Naive thymus-derived CD8-positive, alpha-beta T cell (primary cell): ENCODE measurements at regions not wholly inside any gene's neighbourhood (a gene's known extent, or its start where the extent isn't known, plus 50 kb on each side); places are given as distances from the start of the nearest gene placed in this dataset.
"Not testable (repeated sequence)": the region's sequence is repeated elsewhere in the genome, so short reads cannot be mapped to it uniquely, and the experiment has no call there.

Experiments used
- ATAC-seq, 2 donors: fragments of 150-1000 bp; cut with Tn5 transposase in 1 of 2; sonication (Bioruptor Pico), chemical (Tn5 transposase) in 1 of 2; 1 replicate in 1 of 2; 2 replicates in 1 of 2; pipeline ENCODE4 v1.10.0; 2021; ENCODE audit warnings: mild to moderate bottlenecking in 2 of 2, moderate library complexity in 2 of 2
- POLR2A ChIA-PET: fragments of 350-600 bp; sonication (Branson Sonifier 250); formaldehyde crosslinking; loops from one replicate; lab custom pipeline; 2021; ENCODE audit warnings: antibody characterized with exemption; lab: Charles Lee
- DNase-seq, 10 donors: peaks; one replicate each; pipeline versions ENCODE4 v3.0.0 to v3.0.0-alpha.2; 2020 to 2022
- H3K27ac Mint-ChIP-seq, 10 donors: one replicate each; pipeline ENCODE4 v1.8.0; 2020 to 2022; ENCODE audit warnings: mild to moderate bottlenecking in 10 of 10, mixed read lengths in 10 of 10, moderate library complexity in 4 of 10, inconsistent platforms in 1 of 10
- H3K27me3 Mint-ChIP-seq, 5 donors: one replicate each; pipeline ENCODE4 v1.8.0; 2021 to 2022; ENCODE audit warnings: mixed read lengths in 5 of 5
- H3K36me3 Mint-ChIP-seq, 3 donors: one replicate each; pipeline ENCODE4 v1.8.0; 2020 to 2022; ENCODE audit warnings: mixed read lengths in 3 of 3, mild to moderate bottlenecking in 2 of 3, inconsistent platforms in 1 of 3
- H3K4me1 Mint-ChIP-seq, 4 donors: one replicate each; pipeline ENCODE4 v1.8.0; 2021 to 2022; ENCODE audit warnings: mixed read lengths in 4 of 4
- H3K4me3 Mint-ChIP-seq, 10 donors: one replicate each; pipeline ENCODE4 v1.8.0; 2020 to 2022; ENCODE audit warnings: mild to moderate bottlenecking in 10 of 10, mixed read lengths in 10 of 10, moderate library complexity in 6 of 10, inconsistent platforms in 1 of 10
- H3K9me3 Mint-ChIP-seq, 9 donors: one replicate each; pipeline ENCODE4 v1.8.0; 2020 to 2022; ENCODE audit warnings: mixed read lengths in 9 of 9, mild to moderate bottlenecking in 3 of 9, inconsistent platforms in 1 of 9, moderate library complexity in 1 of 9

DNA sequence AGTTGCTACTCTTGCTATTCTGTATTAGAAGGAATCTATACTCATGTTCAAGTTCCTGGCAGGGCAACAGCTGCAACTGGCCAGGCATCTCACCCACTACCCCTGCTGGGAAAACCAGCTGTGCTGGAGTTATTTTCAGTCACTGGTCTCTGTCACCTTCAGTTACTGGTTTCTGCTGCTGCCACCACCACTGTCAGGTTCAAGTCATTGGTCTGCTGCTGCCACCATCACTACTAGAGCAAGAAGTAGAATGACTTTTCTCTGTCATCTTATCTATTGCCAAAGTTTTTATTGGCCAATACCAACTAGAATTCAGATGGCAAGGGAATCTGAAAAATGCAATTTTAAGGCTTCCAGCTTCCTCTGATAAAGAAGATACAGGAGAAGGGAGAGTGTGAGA, 1615.2 kb downstream of the OLFM4 start:
- Mint-ChIP-seq H3K4me1 (no peaks in the 10 kb centered on the region), H3K36me3 (no peaks in the 10 kb centered on the region), H3K27me3 (no peaks in the 10 kb centered on the region), H3K27ac (no peak overlapping the region), H3K9me3 (peaks cover 4 to 20% (median 10%) of the 10 kb centered on the region in 9 donors), H3K4me3 (no peak overlapping the region)
- ATAC-seq: no peak
- POLR2A ChIA-PET: no interaction called here
- no peak for DNase-seq

DNA sequence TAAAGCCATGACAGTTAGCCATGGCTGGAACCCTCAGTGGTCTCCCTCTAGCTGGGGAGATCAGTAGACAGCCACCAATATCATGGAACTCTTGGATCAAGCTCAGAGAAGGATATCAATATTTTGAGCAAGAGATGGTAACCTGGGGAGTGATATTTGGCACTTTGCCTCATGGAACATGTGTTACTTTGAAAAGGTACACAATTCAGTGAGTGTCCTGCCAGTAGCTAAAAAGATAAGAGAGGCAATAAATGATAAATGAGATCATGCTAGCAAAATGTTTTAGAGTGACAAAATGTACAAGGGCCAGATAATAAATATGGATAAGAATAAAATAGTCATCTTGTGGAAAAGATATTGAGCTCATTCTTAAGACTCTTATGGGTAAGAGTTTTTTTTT, 1618.7 kb downstream of the OLFM4 start:
- no peaks in the 10 kb centered on the region for H3K27me3 Mint-ChIP-seq
- H3K4me3 Mint-ChIP-seq: no peak overlapping the region
- H3K36me3 Mint-ChIP-seq: no peaks in the 10 kb centered on the region
- ATAC-seq (no peak), DNase-seq (no peak)
- no peaks in the 10 kb centered on the region for H3K4me1 Mint-ChIP-seq
- POLR2A ChIA-PET: no interaction called here
- H3K9me3 Mint-ChIP-seq: peaks cover 0 to 28% (median 8%) of the 10 kb centered on the region in 9 donors
- H3K27ac Mint-ChIP-seq: no peak overlapping the region

DNA sequence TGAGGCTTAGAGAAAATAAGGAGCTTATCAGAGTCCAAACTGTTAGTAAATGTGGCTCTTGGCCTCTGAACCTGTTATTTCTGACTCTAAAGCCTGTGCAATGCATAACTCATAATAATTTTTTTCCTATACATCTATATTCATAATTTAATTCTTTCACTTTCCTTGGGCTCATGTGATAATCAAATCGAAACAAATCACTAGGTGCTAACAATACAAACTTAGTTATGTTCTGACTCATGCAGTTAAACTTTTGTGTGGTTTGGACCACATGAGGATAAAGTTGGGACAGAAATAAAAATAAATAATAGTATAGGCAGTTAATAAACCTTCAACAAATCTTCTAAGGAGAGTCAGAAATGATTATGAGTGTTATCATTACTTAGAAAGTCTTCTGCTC, 1629.0 kb downstream of the OLFM4 start:
- Mint-ChIP-seq H3K27me3 (no peaks in the 10 kb centered on the region), H3K9me3 (peaks cover 3 to 31% (median 17%) of the 10 kb centered on the region in 9 donors), H3K4me1 (no peaks in the 10 kb centered on the region), H3K27ac (no peak overlapping the region), H3K36me3 (peaks cover 0 to 5% (median 0%) of the 10 kb centered on the region in 3 donors), H3K4me3 (no peak overlapping the region)
- DNase-seq (no peak), ATAC-seq (no peak)
- POLR2A ChIA-PET: no interaction called here

DNA sequence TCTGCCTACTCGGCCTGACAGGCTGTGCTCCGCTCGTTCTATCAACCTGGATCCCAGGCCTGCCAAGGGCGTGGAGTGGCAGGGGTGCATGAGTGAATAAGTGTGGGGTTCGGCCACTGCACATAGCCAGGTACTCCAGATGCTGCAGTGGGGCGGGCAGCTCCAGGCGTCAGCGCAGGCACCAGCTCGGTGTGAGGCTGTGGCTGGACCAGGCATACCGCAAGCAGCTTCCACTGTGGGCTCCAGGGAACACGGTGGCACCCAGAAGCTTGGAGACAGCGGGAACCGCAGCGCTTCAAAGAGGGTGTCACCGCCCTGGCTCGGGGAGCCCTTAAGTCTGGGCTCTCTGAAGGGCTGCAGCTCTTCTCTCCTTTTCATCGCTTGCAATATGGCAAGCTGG, 1630.2 kb downstream of the OLFM4 start:
- no peak overlapping the region for H3K27ac Mint-ChIP-seq
- H3K4me1 Mint-ChIP-seq: no peaks in the 10 kb centered on the region
- H3K9me3 Mint-ChIP-seq: peaks cover 3 to 34% (median 15%) of the 10 kb centered on the region in 9 donors
- DNase-seq: no peak
- ATAC-seq: no peak
- POLR2A ChIA-PET: no interaction called here
- H3K36me3 Mint-ChIP-seq: no peaks in the 10 kb centered on the region
- H3K4me3 Mint-ChIP-seq: no peak overlapping the region
- H3K27me3 Mint-ChIP-seq: no peaks in the 10 kb centered on the region

DNA sequence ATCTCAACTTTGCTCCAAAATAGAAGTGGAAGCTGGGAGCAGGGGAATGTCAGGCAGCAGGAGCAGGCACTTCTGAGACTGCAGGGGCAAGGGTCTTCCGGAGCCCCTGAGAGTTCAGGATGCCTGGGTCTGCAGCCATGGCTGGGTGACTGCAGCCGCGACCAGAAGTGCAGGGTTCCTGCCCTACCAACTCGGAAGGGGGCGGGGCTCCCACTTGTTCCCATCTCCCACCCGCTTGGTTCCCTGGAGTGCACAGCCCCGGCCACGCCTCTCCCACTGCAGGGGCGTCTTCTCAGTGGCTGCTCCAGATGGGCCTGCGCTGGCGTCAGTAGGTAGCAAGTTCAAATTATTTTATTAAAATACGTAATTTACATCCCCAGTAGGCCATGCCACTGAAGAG, 1631.7 kb downstream of the OLFM4 start:
- DNase-seq (no peak), ATAC-seq (no peak)
- Mint-ChIP-seq H3K36me3 (no peaks in the 10 kb centered on the region), H3K27ac (no peak overlapping the region), H3K4me3 (no peak overlapping the region), H3K4me1 (no peaks in the 10 kb centered on the region), H3K27me3 (no peaks in the 10 kb centered on the region), H3K9me3 (peaks cover 5 to 24% (median 14%) of the 10 kb centered on the region in 9 donors)
- POLR2A ChIA-PET: no interaction called here

DNA sequence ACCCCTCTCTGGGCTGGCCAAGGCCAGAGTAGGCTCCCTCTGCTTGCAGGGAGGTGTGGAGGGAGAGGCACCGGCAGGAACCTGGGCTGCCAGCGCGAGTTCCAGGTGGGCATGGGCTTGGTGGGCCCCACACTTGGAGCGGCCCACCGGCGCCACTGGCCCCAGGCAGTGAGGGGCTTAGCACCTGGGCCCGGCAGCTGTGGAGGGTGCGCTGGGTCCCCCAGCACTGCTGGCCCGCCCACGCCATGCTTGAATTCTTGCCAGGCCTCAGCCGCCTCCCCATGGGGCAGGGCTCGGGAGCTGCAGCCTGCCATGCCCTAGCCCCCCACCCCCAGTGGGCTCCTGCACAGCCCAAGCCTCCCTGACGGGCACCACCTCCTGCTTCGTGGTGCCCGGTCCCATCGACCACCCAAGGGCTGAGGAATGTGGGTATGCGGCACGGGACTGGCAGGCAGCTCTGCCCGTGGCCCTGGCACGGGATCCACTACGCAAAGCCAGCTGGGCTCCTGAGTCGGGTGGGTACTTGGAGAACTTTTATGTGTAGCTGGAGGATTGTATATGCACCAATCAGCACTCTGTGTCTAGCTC, 1648.0 kb downstream of the OLFM4 start:
- ATAC-seq (no peak), DNase-seq (no peak)
- H3K4me1 Mint-ChIP-seq: peaks cover 0 to 1% (median 0%) of the 10 kb centered on the region in 4 donors
- POLR2A ChIA-PET: no interaction called here
- H3K27me3 Mint-ChIP-seq: no peaks in the 10 kb centered on the region
- no peak overlapping the region for H3K4me3 Mint-ChIP-seq
- peaks cover 0 to 24% (median 10%) of the 10 kb centered on the region in 9 donors for H3K9me3 Mint-ChIP-seq
- H3K36me3 Mint-ChIP-seq: no peaks in the 10 kb centered on the region
- H3K27ac Mint-ChIP-seq: no peak overlapping the region

DNA sequence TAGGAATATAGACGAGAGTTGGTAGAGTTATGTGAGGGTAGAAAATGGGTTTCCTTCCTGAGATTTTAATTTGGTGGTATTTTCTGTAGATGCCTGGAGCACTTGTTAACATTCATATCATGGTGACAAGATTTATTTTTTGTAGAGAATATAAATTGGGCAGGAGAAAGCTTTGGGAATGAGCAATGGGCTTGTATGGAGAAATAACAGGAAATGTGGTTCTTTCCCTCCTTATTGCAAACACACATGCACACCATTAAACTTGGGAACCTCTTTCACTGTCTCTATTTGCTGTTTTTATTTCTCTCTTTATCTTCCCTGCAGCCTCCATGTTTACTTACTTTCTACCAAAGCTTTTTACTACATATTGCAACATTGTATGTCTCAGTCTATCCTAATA, 1653.6 kb downstream of the OLFM4 start:
- Mint-ChIP-seq H3K36me3 (no peaks in the 10 kb centered on the region), H3K4me3 (no peak overlapping the region), H3K27ac (no peak overlapping the region), H3K27me3 (no peaks in the 10 kb centered on the region), H3K9me3 (peaks cover 0 to 36% (median 12%) of the 10 kb centered on the region in 9 donors), H3K4me1 (peaks cover 0 to 1% (median 0%) of the 10 kb centered on the region in 4 donors)
- DNase-seq (no peak), ATAC-seq (no peak)
- POLR2A ChIA-PET: no interaction called here

DNA sequence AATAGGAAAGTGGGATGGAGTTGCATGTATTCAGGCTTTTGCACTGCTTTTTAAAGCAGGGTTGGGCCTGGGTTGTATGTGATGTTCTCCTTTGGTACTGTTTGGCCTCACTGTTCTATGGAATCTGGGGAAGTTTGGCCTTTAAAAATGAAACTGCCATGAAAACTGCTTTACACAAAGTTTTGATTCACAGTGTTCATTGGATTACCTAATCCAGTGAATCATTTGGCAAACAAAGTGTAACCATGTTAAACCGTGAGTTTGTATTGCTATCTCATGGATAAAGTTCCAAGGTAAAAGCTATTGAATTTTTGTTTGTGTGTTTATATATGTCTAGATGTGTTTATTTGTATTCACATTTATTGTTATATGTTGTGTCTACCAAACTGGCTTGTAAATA, 1658.6 kb downstream of the OLFM4 start:
- Mint-ChIP-seq H3K27ac (no peak overlapping the region), H3K9me3 (peaks cover 2 to 16% (median 7%) of the 10 kb centered on the region in 9 donors), H3K4me1 (no peaks in the 10 kb centered on the region), H3K4me3 (no peak overlapping the region), H3K36me3 (no peaks in the 10 kb centered on the region), H3K27me3 (no peaks in the 10 kb centered on the region)
- POLR2A ChIA-PET: no interaction called here
- DNase-seq (no peak), ATAC-seq (no peak)

DNA sequence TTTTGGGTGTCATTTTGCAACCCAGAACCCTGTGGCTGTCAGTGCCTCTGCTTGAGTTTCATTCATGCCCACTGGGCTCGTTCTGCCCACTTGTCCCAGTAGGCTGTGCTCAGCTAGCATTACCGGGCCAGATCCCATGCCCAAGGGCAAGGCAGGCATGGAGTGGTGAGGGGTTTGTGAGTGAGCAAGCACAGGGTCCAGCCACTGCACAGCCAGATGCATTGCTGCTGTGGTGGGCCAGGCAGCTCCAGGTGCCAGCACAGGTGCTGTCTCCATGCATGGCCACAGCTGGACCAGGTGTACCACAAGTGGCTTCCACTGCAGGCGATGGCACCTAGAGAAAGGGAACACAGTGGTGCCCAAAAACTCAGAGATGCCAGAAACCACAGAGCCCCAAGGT, 1671.2 kb downstream of the OLFM4 start:
- ATAC-seq: no peak
- Mint-ChIP-seq H3K27ac (no peak overlapping the region), H3K4me3 (no peak overlapping the region), H3K27me3 (no peaks in the 10 kb centered on the region), H3K36me3 (peaks cover 0 to 4% (median 0%) of the 10 kb centered on the region in 3 donors), H3K9me3 (peaks cover 0 to 30% (median 7%) of the 10 kb centered on the region in 9 donors), H3K4me1 (no peaks in the 10 kb centered on the region)
- POLR2A ChIA-PET: no interaction called here
- DNase-seq: no peak

DNA sequence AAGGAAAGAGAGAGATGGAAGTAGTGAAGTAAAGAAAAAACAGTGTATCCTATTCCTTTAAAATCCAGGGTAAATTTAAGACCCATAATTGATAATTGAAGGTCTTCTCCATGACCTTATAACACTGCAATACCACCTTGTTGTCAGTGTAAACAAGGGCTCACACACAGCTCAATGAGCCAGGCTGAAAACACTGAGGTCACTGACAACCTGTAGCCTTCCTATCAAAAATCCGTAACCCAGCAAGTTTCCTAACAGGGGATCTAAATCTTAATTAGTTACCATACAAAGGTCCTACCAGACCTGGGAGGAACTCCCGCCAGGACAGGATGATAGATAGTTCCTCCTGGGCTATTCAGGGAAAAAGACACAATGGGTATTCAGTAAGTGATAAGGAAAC, 1677.1 kb downstream of the OLFM4 start:
- POLR2A ChIA-PET: no interaction called here

DNA sequence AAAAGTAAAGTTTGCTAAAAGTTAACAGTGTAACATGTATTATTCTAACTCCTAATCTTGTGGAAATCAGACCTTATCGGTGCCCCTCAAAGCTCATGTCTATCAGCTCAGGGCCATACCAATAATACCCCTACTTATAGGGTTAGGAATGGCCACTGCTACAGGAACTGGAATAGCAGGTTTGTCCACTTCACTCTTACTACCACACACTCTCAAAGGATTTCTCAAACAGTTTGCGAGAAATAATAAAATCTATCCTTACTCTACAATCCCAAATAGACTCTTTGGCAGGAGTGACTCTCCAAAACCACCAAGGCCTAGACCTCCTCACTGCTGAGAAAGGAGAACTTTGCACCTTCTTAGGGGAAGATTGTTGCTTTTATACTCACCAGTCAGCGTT, 1677.7 kb downstream of the OLFM4 start:
- peaks cover 0 to 6% (median 0%) of the 10 kb centered on the region in 3 donors for H3K36me3 Mint-ChIP-seq
- no peak for ATAC-seq
- peaks cover 1 to 19% (median 8%) of the 10 kb centered on the region in 9 donors for H3K9me3 Mint-ChIP-seq
- no peaks in the 10 kb centered on the region for H3K4me1 Mint-ChIP-seq
- no peak overlapping the region for H3K27ac Mint-ChIP-seq
- DNase-seq: no peak
- no peaks in the 10 kb centered on the region for H3K27me3 Mint-ChIP-seq
- POLR2A ChIA-PET: no interaction called here
- no peak overlapping the region for H3K4me3 Mint-ChIP-seq

More for the DNA sequence above, 1677.1 kb downstream of the OLFM4 start:
- ATAC-seq (no peak), DNase-seq (no peak)
- Mint-ChIP-seq H3K9me3 (peaks cover 2 to 21% (median 13%) of the 10 kb centered on the region in 9 donors), H3K36me3 (peaks cover 0 to 10% (median 0%) of the 10 kb centered on the region in 3 donors), H3K27ac (no peak overlapping the region), H3K4me1 (no peaks in the 10 kb centered on the region), H3K27me3 (no peaks in the 10 kb centered on the region), H3K4me3 (no peak overlapping the region)

DNA sequence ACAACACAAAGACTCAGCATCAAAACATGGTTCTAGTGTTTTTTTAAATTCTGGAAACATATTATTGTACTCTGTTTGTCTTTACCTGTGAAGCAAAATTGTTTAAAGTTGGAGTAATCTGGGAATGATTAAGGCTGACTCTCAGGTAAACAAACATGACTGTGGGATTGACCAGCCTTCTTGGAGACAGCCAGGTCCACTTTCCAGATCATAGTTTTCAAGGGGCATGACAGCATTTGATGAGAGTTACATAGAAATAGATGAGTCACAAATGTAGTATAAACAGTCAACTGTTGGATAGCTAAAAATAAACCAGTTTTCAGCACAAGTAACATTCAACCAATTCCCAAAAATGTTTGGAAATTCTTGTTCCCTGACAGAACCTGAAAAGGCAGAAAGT, 1680.9 kb downstream of the OLFM4 start:
- peaks cover 1 to 19% (median 14%) of the 10 kb centered on the region in 9 donors for H3K9me3 Mint-ChIP-seq
- no peak overlapping the region for H3K27ac Mint-ChIP-seq
- no peak overlapping the region for H3K4me3 Mint-ChIP-seq
- peaks cover 0 to 6% (median 0%) of the 10 kb centered on the region in 3 donors for H3K36me3 Mint-ChIP-seq
- no peaks in the 10 kb centered on the region for H3K27me3 Mint-ChIP-seq
- POLR2A ChIA-PET: no interaction called here
- ATAC-seq (no peak), DNase-seq (no peak)
- H3K4me1 Mint-ChIP-seq: no peaks in the 10 kb centered on the region

DNA sequence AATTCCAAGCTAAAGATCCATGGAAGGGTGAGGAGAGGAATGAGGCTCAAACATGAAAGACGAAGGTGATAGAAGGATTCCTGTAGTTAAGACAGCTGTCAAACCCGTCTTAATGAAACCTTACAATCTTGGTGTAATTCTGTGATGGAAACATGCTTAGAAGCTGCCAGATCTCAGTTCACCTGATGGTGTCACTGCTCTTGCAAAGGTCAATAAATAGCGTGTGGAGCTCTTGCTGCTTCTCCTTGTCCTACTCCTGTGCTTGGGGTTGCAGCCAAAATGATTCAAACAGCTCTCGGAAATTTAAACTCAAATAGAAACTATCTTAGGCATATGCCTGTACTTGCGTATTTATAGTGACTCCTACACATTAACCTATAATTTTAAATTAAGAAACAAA, 1705.0 kb downstream of the OLFM4 start:
- no peak for DNase-seq

DNA sequence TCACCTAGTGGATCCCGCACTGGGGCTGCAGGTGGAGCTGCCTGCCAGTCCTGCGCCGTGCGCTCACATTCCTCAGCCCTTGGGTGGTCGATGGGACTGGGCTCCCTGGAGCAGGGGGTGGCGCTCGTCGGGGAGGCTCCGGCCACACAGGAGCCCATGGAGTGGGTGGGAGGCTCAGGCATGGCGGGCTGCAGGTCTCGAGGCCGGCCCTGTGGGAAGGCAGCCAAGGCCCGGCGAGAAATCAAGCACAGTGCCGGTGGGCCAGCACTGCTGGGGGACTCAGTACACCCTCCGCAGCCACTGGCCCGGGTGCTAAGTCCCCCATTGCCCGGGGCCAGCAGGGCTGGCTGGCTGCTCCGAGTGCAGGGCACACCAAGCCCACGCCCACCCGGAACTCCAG, 1708.6 kb downstream of the OLFM4 start:
- H3K4me1 Mint-ChIP-seq, H3K27ac Mint-ChIP-seq, H3K36me3 Mint-ChIP-seq, DNase-seq, H3K27me3 Mint-ChIP-seq, H3K4me3 Mint-ChIP-seq, POLR2A ChIA-PET, ATAC-seq: not testable (repeated sequence)
- peaks cover 5 to 31% (median 14%) of the 10 kb centered on the region in 9 donors for H3K9me3 Mint-ChIP-seq

More for the DNA sequence above, 1705.0 kb downstream of the OLFM4 start:
- H3K27ac Mint-ChIP-seq: no peak overlapping the region
- H3K9me3 Mint-ChIP-seq: peaks cover 7 to 40% (median 22%) of the 10 kb centered on the region in 9 donors
- H3K4me3 Mint-ChIP-seq: no peak overlapping the region
- H3K27me3 Mint-ChIP-seq: no peaks in the 10 kb centered on the region
- no peaks in the 10 kb centered on the region for H3K4me1 Mint-ChIP-seq
- no peak for ATAC-seq
- H3K36me3 Mint-ChIP-seq: peaks cover 0 to 8% (median 0%) of the 10 kb centered on the region in 3 donors
- POLR2A ChIA-PET: no interaction called here
